IPS DF 6.9 (cell line): ENCODE measurements at regions not wholly inside any gene's neighbourhood (a gene's known extent, or its start where the extent isn't known, plus 50 kb on each side); places are given as distances from the start of the nearest gene placed in this dataset.
"Not testable (repeated sequence)": the region's sequence is repeated elsewhere in the genome, so short reads cannot be mapped to it uniquely, and the experiment has no call there.

Source experiments
- DNase-seq: peaks from one replicate; pipeline ENCODE4 v3.0.0-alpha.2; 2013; ENCODE audit warnings: low read depth, low spot score
- H3K27ac ChIP-seq: one replicate; pipeline ENCODE4 v1.5.1; 2013; ENCODE audit warnings: low read length, control low read depth
- H3K27me3 ChIP-seq: 2 replicates; pipeline ENCODE4 v1.6.1; 2013; ENCODE audit warnings: mild to moderate bottlenecking, low read length; ENCODE audit not compliant: control insufficient read depth, insufficient read depth
- H3K36me3 ChIP-seq: 2 replicates; pipeline ENCODE4 v1.6.1; 2013; ENCODE audit warnings: low read length; ENCODE audit not compliant: control insufficient read depth, insufficient read depth
- H3K4me1 ChIP-seq: 2 replicates; pipeline ENCODE4 v1.6.1; 2013; ENCODE audit warnings: low read length; ENCODE audit not compliant: control insufficient read depth, insufficient read depth
- H3K4me3 ChIP-seq: 2 replicates; pipeline ENCODE4 v1.5.1; 2013; ENCODE audit warnings: mild to moderate bottlenecking, low read length
- H3K9me3 ChIP-seq: 2 replicates; pipeline ENCODE4 v1.6.1; 2013; ENCODE audit warnings: low read length, inconsistent platforms; ENCODE audit not compliant: control insufficient read depth, insufficient read depth
- WGBS: extraction: QIAGEN DNeasy Blood & Tissue Kit; methylation state at CpG from one replicate; pipeline ENCODE4 v1.1.7; 2013; ENCODE audit warnings: mixed read lengths, missing lambda C conversion rate; ENCODE audit not compliant: insufficient read length, insufficient coverage; 5-methylcytosine and 5-hydroxymethylcytosine counted together

GRCh38 chr11:12603143-12604088, 70.8 kb upstream of the TEAD1 start:
- H3K27ac ChIP-seq: no peak overlapping the region
- H3K4me1 ChIP-seq: no peaks in the 10 kb centered on the region
- DNase-seq: no peak
- H3K9me3 ChIP-seq: no peaks in the 10 kb centered on the region
- no CpG with 5 or more reads among the region's 3 CpGs for WGBS
- no peak overlapping the region for H3K4me3 ChIP-seq
- no peaks in the 10 kb centered on the region for H3K36me3 ChIP-seq
- no peaks in the 10 kb centered on the region for H3K27me3 ChIP-seq

DNA sequence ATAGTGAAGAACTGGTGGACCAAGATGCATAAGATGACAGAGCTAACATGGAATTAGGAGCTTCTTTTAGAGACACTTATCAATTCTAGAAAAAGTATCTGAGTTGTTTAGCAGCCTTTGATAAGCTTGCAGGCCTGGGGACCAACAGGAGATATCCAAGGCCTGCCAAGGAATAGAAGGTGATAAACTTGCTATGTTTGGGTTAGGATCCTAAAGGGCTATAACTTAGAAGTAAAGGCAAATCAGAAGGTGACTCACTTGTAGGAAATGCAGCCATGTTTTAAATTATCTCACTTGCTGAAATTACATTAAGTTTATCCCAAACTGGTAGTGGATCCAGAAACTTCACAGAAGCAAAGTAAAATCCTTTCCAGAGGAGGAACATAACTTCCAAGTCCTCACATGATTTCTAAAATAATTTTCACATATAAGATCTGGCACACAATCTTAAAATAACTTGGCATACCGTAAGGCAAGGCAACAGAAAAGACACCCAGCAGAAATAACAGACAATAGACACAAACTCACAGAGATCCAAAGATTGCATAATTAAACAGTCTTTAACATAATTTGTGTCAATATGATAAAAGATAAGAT, 69.6 kb upstream of the TEAD1 start:
- Histone ChIP-seq H3K36me3 (no peaks in the 10 kb centered on the region), H3K4me1 (no peaks in the 10 kb centered on the region), H3K9me3 (no peaks in the 10 kb centered on the region), H3K27ac (no peak overlapping the region), H3K27me3 (no peaks in the 10 kb centered on the region), H3K4me3 (no peak overlapping the region)
- WGBS: no CpG with 5 or more reads among the region's 1 CpG
- DNase-seq: no peak

DNA sequence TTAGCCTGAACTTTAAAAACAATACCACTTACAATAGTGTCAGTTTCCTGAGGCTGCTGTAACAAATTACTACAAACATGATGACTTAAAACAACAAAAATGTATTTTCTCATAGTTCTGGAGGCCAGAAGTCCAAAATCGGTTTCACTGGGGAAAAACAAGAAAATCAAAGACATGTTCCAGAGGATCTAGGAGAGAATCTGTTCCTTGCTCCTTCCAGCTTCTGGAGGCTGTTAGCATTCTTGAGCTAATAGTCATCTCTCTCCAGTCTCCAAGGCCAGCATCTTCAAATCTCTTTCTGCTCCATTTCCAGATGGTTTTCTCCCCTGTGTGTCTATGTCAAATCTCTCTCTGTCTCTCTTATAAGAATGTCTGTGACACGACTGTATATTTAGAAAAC, 67.6 kb upstream of the TEAD1 start:
- WGBS: no CpG with 5 or more reads among the region's 2 CpGs
- H3K4me3 ChIP-seq: no peak overlapping the region
- no peaks in the 10 kb centered on the region for H3K4me1 ChIP-seq
- DNase-seq: no peak
- H3K27me3 ChIP-seq: no peaks in the 10 kb centered on the region
- H3K36me3 ChIP-seq: no peaks in the 10 kb centered on the region
- H3K9me3 ChIP-seq: no peaks in the 10 kb centered on the region
- no peak overlapping the region for H3K27ac ChIP-seq

DNA sequence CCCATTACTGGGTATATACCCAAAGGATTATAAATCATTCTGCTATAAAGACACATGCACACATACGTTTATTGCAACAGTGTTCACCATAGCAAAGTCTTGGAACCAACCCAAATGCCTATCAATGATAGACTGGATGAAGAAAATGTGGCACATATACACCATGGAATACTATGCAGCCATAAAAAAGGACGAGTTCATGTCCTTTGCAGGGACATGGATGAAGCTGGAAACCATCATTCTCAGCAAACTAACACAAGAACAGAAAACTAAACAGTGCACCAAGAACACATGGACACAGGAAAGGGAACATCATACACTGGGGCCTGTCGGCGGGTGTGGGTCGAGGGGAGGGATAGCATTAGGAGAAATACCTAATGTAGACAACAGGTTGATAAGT, 65.5 kb upstream of the TEAD1 start:
- not testable (repeated sequence) for H3K4me3 ChIP-seq, H3K9me3 ChIP-seq, H3K27me3 ChIP-seq, H3K4me1 ChIP-seq, DNase-seq, H3K36me3 ChIP-seq, H3K27ac ChIP-seq
- no CpG with 5 or more reads among the region's 5 CpGs for WGBS

DNA sequence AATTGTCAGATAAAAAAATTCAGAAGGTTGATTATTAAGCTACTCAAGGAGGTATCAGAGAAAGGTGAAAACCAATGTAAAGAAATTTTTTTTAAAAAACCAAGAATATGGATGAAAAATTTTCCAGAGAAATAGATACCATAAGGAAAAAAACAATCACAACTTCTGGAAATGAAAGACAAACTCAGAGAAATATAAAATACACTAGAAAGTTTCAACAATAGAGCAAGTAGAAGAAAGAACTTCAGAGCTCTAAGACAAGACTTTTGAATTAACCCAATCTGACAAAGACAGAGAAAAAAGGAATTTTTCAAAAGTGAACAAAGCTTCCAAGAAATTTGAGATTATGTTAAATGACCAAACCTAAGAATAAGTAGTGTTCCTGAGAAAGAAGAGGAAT, 62.9 kb upstream of the TEAD1 start:
- Histone ChIP-seq H3K36me3 (no peaks in the 10 kb centered on the region), H3K27ac (no peak overlapping the region), H3K4me3 (no peak overlapping the region), H3K4me1 (no peaks in the 10 kb centered on the region), H3K27me3 (no peaks in the 10 kb centered on the region), H3K9me3 (no peaks in the 10 kb centered on the region)
- no peak for DNase-seq

DNA sequence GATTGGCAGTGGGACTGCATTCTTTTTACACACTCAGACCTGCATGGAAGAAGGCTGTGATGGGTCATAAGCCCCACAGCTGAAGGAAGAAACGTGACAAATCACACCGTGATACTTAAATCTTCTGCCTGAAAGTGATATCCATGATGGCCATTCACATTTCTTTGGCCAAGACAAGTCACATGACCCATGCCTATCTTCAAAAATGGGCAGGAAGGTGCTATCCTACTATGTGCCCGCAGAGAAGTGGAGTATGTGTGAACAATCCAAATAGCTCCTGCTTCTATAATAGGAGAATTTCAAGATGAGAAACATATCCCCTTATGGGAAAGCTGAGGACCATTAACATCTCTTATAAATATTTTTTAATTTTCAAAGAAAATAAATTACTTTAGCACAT, 56.6 kb upstream of the TEAD1 start:
- H3K4me1 ChIP-seq: no peaks in the 10 kb centered on the region
- H3K27me3 ChIP-seq: no peaks in the 10 kb centered on the region
- no peak for DNase-seq
- no peak overlapping the region for H3K27ac ChIP-seq
- WGBS: no CpG with 5 or more reads among the region's 3 CpGs
- no peak overlapping the region for H3K4me3 ChIP-seq
- H3K9me3 ChIP-seq: no peaks in the 10 kb centered on the region
- H3K36me3 ChIP-seq: no peaks in the 10 kb centered on the region

- no peaks in the 10 kb centered on the region for H3K36me3 ChIP-seq
- no peaks in the 10 kb centered on the region for H3K4me1 ChIP-seq
- DNase-seq: no peak
- H3K9me3 ChIP-seq: no peaks in the 10 kb centered on the region
- H3K4me3 ChIP-seq: no peak overlapping the region
- no CpG with 5 or more reads among the region's 2 CpGs for whole genome bisulfite sequencing
- H3K27me3 ChIP-seq: no peaks in the 10 kb centered on the region
- H3K27ac ChIP-seq: no peak overlapping the region
Observed at GRCh38 chr11:12618743-12619540, 55.3 kb upstream of the TEAD1 start.

DNA sequence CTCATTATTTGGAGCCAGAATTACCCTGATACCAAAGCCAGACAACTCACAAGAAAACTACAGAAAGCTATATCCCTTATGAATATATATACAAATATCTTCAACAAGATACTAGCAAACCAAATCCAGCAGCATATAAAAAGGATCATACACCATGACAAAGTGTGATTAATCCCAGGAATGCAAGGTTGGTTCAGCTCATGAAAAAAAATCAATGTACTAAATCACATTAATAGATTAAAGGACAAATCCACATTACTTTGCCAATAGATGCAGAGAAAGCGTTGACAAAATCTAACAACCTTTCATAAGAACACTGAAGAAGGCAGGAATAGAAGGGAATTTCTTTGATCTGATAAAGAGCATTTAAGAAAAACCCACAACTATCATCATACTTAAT, 50.4 kb upstream of the TEAD1 start:
- Histone ChIP-seq H3K36me3 (no peaks in the 10 kb centered on the region), H3K27me3 (no peaks in the 10 kb centered on the region), H3K4me3 (no peak overlapping the region), H3K9me3 (no peaks in the 10 kb centered on the region), H3K27ac (no peak overlapping the region), H3K4me1 (no peaks in the 10 kb centered on the region)
- DNase-seq: no peak
- no CpG with 5 or more reads among the region's 1 CpG for WGBS
